ENCODE measurements at regions not wholly inside any gene's neighbourhood (a gene's known extent, or its start where the extent isn't known, plus 50 kb on each side); places are given as distances from the start of the nearest gene placed in this dataset.
"Not testable (repeated sequence)": the region's sequence is repeated elsewhere in the genome, so short reads cannot be mapped to it uniquely, and the experiment has no call there.

- no peak for DNase-seq (ENCODE audit: low read depth in 3 of 3, low spot score in 2 of 3)
Measured at GRCh38 chr20:53678315-53678989, 84.8 kb upstream of the ZNF217 start.

GRCh38 chr20:53677447-53678314, 84.0 kb upstream of the ZNF217 start:
- DNase-seq (ENCODE audit: low read depth in 3 of 3, low spot score in 2 of 3): no peak

GRCh38 chr20:53676987-53677386, 83.3 kb upstream of the ZNF217 start:
- DNase-seq (ENCODE audit: low read depth in 3 of 3, low spot score in 2 of 3): no peak

GRCh38 chr20:53676519-53676822, 82.8 kb upstream of the ZNF217 start:
- DNase-seq (ENCODE audit: low read depth in 3 of 3, low spot score in 2 of 3): no peak

- DNase-seq (ENCODE audit: low read depth in 3 of 3, low spot score in 2 of 3): no peak
Measured at GRCh38 chr20:53672484-53673129, 79.0 kb upstream of the ZNF217 start.

GRCh38 chr20:53671370-53671769, 77.7 kb upstream of the ZNF217 start:
- DNase-seq (ENCODE audit: low read depth in 3 of 3, low spot score in 2 of 3): no peak

GRCh38 chr20:53669517-53670313, 76.1 kb upstream of the ZNF217 start:
- DNase-seq (ENCODE audit: low read depth in 3 of 3, low spot score in 2 of 3): not testable (repeated sequence)

GRCh38 chr20:53668992-53669391, 75.4 kb upstream of the ZNF217 start:
- no peak for DNase-seq (ENCODE audit: low read depth in 3 of 3, low spot score in 2 of 3)

GRCh38 chr20:53666144-53666543, 72.5 kb upstream of the ZNF217 start:
- DNase-seq (ENCODE audit: low read depth in 3 of 3, low spot score in 2 of 3): no peak

GRCh38 chr20:53664121-53664520, 70.5 kb upstream of the ZNF217 start:
- DNase-seq (ENCODE audit: low read depth in 3 of 3, low spot score in 2 of 3): no peak

GRCh38 chr20:53663521-53663920, 69.9 kb upstream of the ZNF217 start:
- DNase-seq (ENCODE audit: low read depth in 3 of 3, low spot score in 2 of 3): not testable (repeated sequence)

- DNase-seq (ENCODE audit: low read depth in 3 of 3, low spot score in 2 of 3): no peak
Measured at GRCh38 chr20:53662595-53662994, 69.0 kb upstream of the ZNF217 start.

- no peak for DNase-seq (ENCODE audit: low read depth in 3 of 3, low spot score in 2 of 3)
Measured at GRCh38 chr20:53660947-53661381, 67.3 kb upstream of the ZNF217 start.

- DNase-seq (ENCODE audit: low read depth in 3 of 3, low spot score in 2 of 3): no peak
Measured at GRCh38 chr20:53660078-53660909, 66.7 kb upstream of the ZNF217 start.

GRCh38 chr20:53658973-53659372, 65.3 kb upstream of the ZNF217 start:
- no peak for DNase-seq (ENCODE audit: low read depth in 3 of 3, low spot score in 2 of 3)

GRCh38 chr20:53658322-53658721, 64.7 kb upstream of the ZNF217 start:
- DNase-seq (ENCODE audit: low read depth in 3 of 3, low spot score in 2 of 3): no peak

GRCh38 chr20:53657732-53658131, 64.1 kb upstream of the ZNF217 start:
- DNase-seq (ENCODE audit: low read depth in 3 of 3, low spot score in 2 of 3): no peak

- DNase-seq (ENCODE audit: low read depth in 3 of 3, low spot score in 2 of 3): no peak
Measured at GRCh38 chr20:53657279-53657678, 63.6 kb upstream of the ZNF217 start.

- no peak for DNase-seq (ENCODE audit: low read depth in 3 of 3, low spot score in 2 of 3)
Measured at GRCh38 chr20:53656293-53657202, 62.9 kb upstream of the ZNF217 start.
